Gastroesophageal sphincter (tissue), 3 donors: ENCODE measurements at regions not wholly inside any gene's neighbourhood (a gene's known extent, or its start where the extent isn't known, plus 50 kb on each side); places are given as distances from the start of the nearest gene placed in this dataset.

ENCODE experiments used
- CTCF ChIP-seq, 4 experiments: fragments of 200-600 bp in 2 of 4; fragments of 450-650 bp in 2 of 4; sonication (generic) in 1 of 4; IDR thresholded peaks; one replicate each; pipeline ENCODE4 v1.5.1; 2017 to 2019; ENCODE audit warnings: antibody characterized with exemption in 4 of 4, mild to moderate bottlenecking in 2 of 4, moderate library complexity in 2 of 4
- EP300 ChIP-seq: sonication (generic); formaldehyde crosslinking; IDR thresholded peaks from one replicate; pipeline ENCODE4 v1.6.1; 2017; ENCODE audit warnings: antibody characterized with exemption, mild to moderate bottlenecking
- POLR2A ChIP-seq, 2 donors: fragments of 450-650 bp; IDR thresholded peaks; one replicate each; pipeline ENCODE4 v1.6.1; 2017; ENCODE audit warnings: antibody characterized with exemption in 2 of 2, mild to moderate bottlenecking in 2 of 2, moderate library complexity in 1 of 2
- POLR2AphosphoS5 ChIP-seq: sonication (generic); formaldehyde crosslinking; IDR thresholded peaks from one replicate; pipeline ENCODE4 v1.6.1; 2017; ENCODE audit warnings: antibody characterized with exemption

GRCh38 chr1:19567041-19567440, 77.1 kb upstream of the NBL1 start:
- TF ChIP-seq POLR2AphosphoS5, result no peak
- no peak for TF ChIP-seq CTCF (IDR thresholded peaks at IDR 0.05)
- no peak for TF ChIP-seq POLR2A (IDR thresholded peaks at IDR 0.05)
- no peak for TF ChIP-seq EP300
